ENCODE measurements at regions not wholly inside any gene's neighbourhood (a gene's known extent, or its start where the extent isn't known, plus 50 kb on each side); places are given as distances from the start of the nearest gene placed in this dataset.

GRCh38 chr20:7822772-7823171 lies 117.5 kb downstream of the HAO1 start:
- ChIA-PET POLR2A (no interaction called here), CTCF (no interaction called here)
- Histone ChIP-seq H3K4me3 (ENCODE audit: low read depth in 2 of 2, low read length in 2 of 2) (no peak overlapping the region), H3K27me3 (ENCODE audit: control insufficient read depth, insufficient read depth, low read length) (no peaks in the 10 kb centered on the region), H3K4me1 (ENCODE audit: control insufficient read depth, insufficient read depth, low read length) (no peaks in the 10 kb centered on the region), H3K9me3 (ENCODE audit: control insufficient read depth, insufficient read depth, low read depth, low read length) (no peaks in the 10 kb centered on the region), H3K27ac (ENCODE audit: low read length) (no peak overlapping the region), H3K36me3 (ENCODE audit: control insufficient read depth, insufficient read depth, low read length) (no peaks in the 10 kb centered on the region)
- intact Hi-C loops (cut with micrococcal nuclease; ENCODE audit: unreplicated experiment) (no loop called here), in situ Hi-C loops (cut with HindIII; ENCODE audit: low pct_unique_long_range_greater_than_20kb, low sequenced_read_pairs) (no loop called here)
- TF ChIP-seq CTCF (IDR thresholded peaks at IDR 0.05) (no peak), SIN3A (IDR thresholded peaks at IDR 0.05; ENCODE audit: borderline replicate concordance, insufficient read depth, low read depth, low read length) (no peak), REST (IDR thresholded peaks at IDR 0.05; ENCODE audit: insufficient read depth in 1 of 2, low read depth in 2 of 2, low read length in 1 of 2) (no peak), POLR2AphosphoS5 (IDR thresholded peaks at IDR 0.05; ENCODE audit: low read depth, low read length) (no peak), TCF7L2 (IDR thresholded peaks at IDR 0.05; ENCODE audit: low read depth, low read length) (no peak)
- no peak for ATAC-seq
- DNase-seq (ENCODE audit: low read depth, low spot score): no peak
- BruUV-seq (replicated peaks): no TSS peak

- Histone ChIP-seq H3K27ac (ENCODE audit: low read length) (no peak overlapping the region), H3K9me3 (ENCODE audit: control insufficient read depth, insufficient read depth, low read depth, low read length) (no peaks in the 10 kb centered on the region), H3K4me1 (ENCODE audit: control insufficient read depth, insufficient read depth, low read length) (no peaks in the 10 kb centered on the region), H3K36me3 (ENCODE audit: control insufficient read depth, insufficient read depth, low read length) (no peaks in the 10 kb centered on the region), H3K4me3 (ENCODE audit: low read depth in 2 of 2, low read length in 2 of 2) (no peak overlapping the region), H3K27me3 (ENCODE audit: control insufficient read depth, insufficient read depth, low read length) (no peaks in the 10 kb centered on the region)
- ChIA-PET CTCF (no interaction called here), POLR2A (no interaction called here)
- no peak for TF ChIP-seq REST (IDR thresholded peaks at IDR 0.05; ENCODE audit: insufficient read depth in 1 of 2, low read depth in 2 of 2, low read length in 1 of 2)
- no peak for TF ChIP-seq SIN3A (IDR thresholded peaks at IDR 0.05; ENCODE audit: borderline replicate concordance, insufficient read depth, low read depth, low read length)
- TF ChIP-seq POLR2AphosphoS5 (IDR thresholded peaks at IDR 0.05; ENCODE audit: low read depth, low read length): no peak
- no peak for TF ChIP-seq TCF7L2 (IDR thresholded peaks at IDR 0.05; ENCODE audit: low read depth, low read length)
- TF ChIP-seq CTCF (IDR thresholded peaks at IDR 0.05): no peak
- in situ Hi-C loops (cut with HindIII; ENCODE audit: low pct_unique_long_range_greater_than_20kb, low sequenced_read_pairs): no loop called here
- ATAC-seq (no peak), DNase-seq (ENCODE audit: low read depth, low spot score) (no peak)
- intact Hi-C loops (cut with micrococcal nuclease; ENCODE audit: unreplicated experiment): no loop called here
- BruUV-seq (replicated peaks): no TSS peak
These were observed 111.8 kb downstream of the HAO1 start for GRCh38 chr20:7828437-7828836.

All from Panc1 (cell line).